SK-N-SH treated with all-trans-retinoic acid at 6 μM for 48 hours (cell line): ENCODE measurements at regions not wholly inside any gene's neighbourhood (a gene's known extent, or its start where the extent isn't known, plus 50 kb on each side); places are given as distances from the start of the nearest gene placed in this dataset.

ENCODE experiments used
- ATAC-seq: fragments of 200-7000 bp; cut with Tn5 transposase; 3 replicates; pipeline ENCODE4 v1.9.1; 2020; ENCODE audit warnings: mild to moderate bottlenecking, moderate library complexity
- ARNTL ChIP-seq: fragments of 450-650 bp; formaldehyde crosslinking; IDR thresholded peaks from 2 replicates; pipeline ENCODE4 v1.5.0; 2020; ENCODE audit warnings: low read depth, mild to moderate bottlenecking, moderate library complexity, borderline replicate concordance
- CSDC2 ChIP-seq: fragments of 250-450 bp; sonication (Bioruptor Pico); IDR thresholded peaks from 2 replicates; pipeline ENCODE4 v1.5.0; 2020; ENCODE audit warnings: mild to moderate bottlenecking, moderate library complexity
- CSRNP3 ChIP-seq: fragments of 250-450 bp; sonication (Bioruptor Pico); IDR thresholded peaks from 2 replicates; pipeline ENCODE4 v1.5.1; 2021; ENCODE audit warnings: mild to moderate bottlenecking, moderate library complexity
- ESRRG ChIP-seq: fragments of 250-450 bp; sonication (Bioruptor Pico); IDR thresholded peaks from 2 replicates; pipeline ENCODE4 v1.6.1; 2021; ENCODE audit warnings: mild to moderate bottlenecking
- GLIS3 ChIP-seq: fragments of 250-450 bp; sonication (Bioruptor Pico); IDR thresholded peaks from 2 replicates; pipeline ENCODE4 v1.5.0; 2020; ENCODE audit warnings: mild to moderate bottlenecking, moderate library complexity
- ISL1 ChIP-seq: fragments of 250-450 bp; sonication (Bioruptor Pico); IDR thresholded peaks from 2 replicates; pipeline ENCODE4 v2.1.2; 2022; ENCODE audit warnings: mild to moderate bottlenecking, moderate library complexity
- OSR1 ChIP-seq: fragments of 250-450 bp; sonication (Bioruptor Pico); IDR thresholded peaks from 2 replicates; pipeline ENCODE4 v1.8.0; 2022; ENCODE audit warnings: moderate library complexity, mild to moderate bottlenecking, inconsistent platforms
- PATZ1 ChIP-seq: fragments of 250-450 bp; sonication (Bioruptor Pico); IDR thresholded peaks from 2 replicates; pipeline ENCODE4 v1.8.0; 2020; ENCODE audit warnings: mild to moderate bottlenecking, moderate library complexity, borderline replicate concordance
- POU6F1 ChIP-seq: fragments of 250-450 bp; sonication (Bioruptor Pico); IDR thresholded peaks from 2 replicates; pipeline ENCODE4 v1.8.0; 2021; ENCODE audit warnings: low read depth, mild to moderate bottlenecking, moderate library complexity, borderline replicate concordance
- PPARA ChIP-seq: fragments of 250-450 bp; sonication (Bioruptor Pico); IDR thresholded peaks from 2 replicates; pipeline ENCODE4 v1.5.0; 2020; ENCODE audit warnings: mild to moderate bottlenecking, borderline replicate concordance
- RARB ChIP-seq: fragments of 250-450 bp; sonication (Bioruptor Pico); IDR thresholded peaks from 2 replicates; pipeline ENCODE4 v1.8.0; 2021; ENCODE audit warnings: mild to moderate bottlenecking, moderate library complexity
- TCF4 ChIP-seq: fragments of 250-450 bp; sonication (Bioruptor Pico); IDR thresholded peaks from 2 replicates; pipeline ENCODE4 v1.8.0; 2021; ENCODE audit warnings: mild to moderate bottlenecking, moderate library complexity, borderline replicate concordance
- TOX ChIP-seq: fragments of 250-450 bp; sonication (Bioruptor Pico); IDR thresholded peaks from 2 replicates; pipeline ENCODE4 v1.8.0; 2021; ENCODE audit warnings: mild to moderate bottlenecking, moderate library complexity, borderline replicate concordance
- TSHZ2 ChIP-seq: fragments of 250-450 bp; sonication (Bioruptor Pico); IDR thresholded peaks from 2 replicates; pipeline ENCODE4 v1.5.0; 2020; ENCODE audit warnings: mild to moderate bottlenecking, moderate library complexity
- ZC3H10 ChIP-seq: fragments of 250-450 bp; sonication (Bioruptor Pico); IDR thresholded peaks from 2 replicates; pipeline ENCODE4 v1.5.1; 2021; ENCODE audit warnings: mild to moderate bottlenecking, moderate library complexity
- ZFP3 ChIP-seq: fragments of 250-450 bp; sonication (Bioruptor Pico); IDR thresholded peaks from 2 replicates; pipeline ENCODE4 v1.5.0; 2020; ENCODE audit warnings: mild to moderate bottlenecking, moderate library complexity
- ZNF565 ChIP-seq: fragments of 450-650 bp; formaldehyde crosslinking; conservative IDR thresholded peaks from 2 replicates; pipeline ENCODE4 v1.5.0; 2020; ENCODE audit warnings: low read depth, mild to moderate bottlenecking, moderate library complexity
- ZNF70 ChIP-seq: fragments of 450-650 bp; formaldehyde crosslinking; IDR thresholded peaks from 2 replicates; pipeline ENCODE4 v1.5.0; 2020; ENCODE audit warnings: mild to moderate bottlenecking, moderate library complexity

- TF ChIP-seq TSHZ2 (CRISPR knock-in tag), result no peak
- no peak for TF ChIP-seq CSRNP3
- no peak for TF ChIP-seq CSDC2 (CRISPR knock-in tag)
- TF ChIP-seq OSR1 (CRISPR knock-in tag), result no peak
- TF ChIP-seq PPARA (CRISPR knock-in tag), result no peak
- TF ChIP-seq TCF4, result no peak
- TF ChIP-seq PATZ1 (CRISPR knock-in tag), result no peak
- TF ChIP-seq ZFP3 (CRISPR knock-in tag), result no peak
- no peak for TF ChIP-seq ZNF565 (CRISPR knock-in tag)
- no peak for TF ChIP-seq TOX
- TF ChIP-seq ARNTL, result no peak
- no peak for TF ChIP-seq GLIS3 (CRISPR knock-in tag)
- TF ChIP-seq ESRRG (CRISPR knock-in tag), result no peak
- TF ChIP-seq ISL1, result no peak
- ATAC-seq, result no peak
Measured at GRCh38 chr21:36532769-36533467, 53.0 kb upstream of the CLDN14 start.

GRCh38 chr21:36533468-36533848 is 53.5 kb upstream of the CLDN14 start:
- TF ChIP-seq TCF4 (no peak), ZNF70 (no peak)
- ATAC-seq, result no peak

GRCh38 chr21:36534656-36535055 is 54.7 kb upstream of the CLDN14 start:
- TF ChIP-seq OSR1 (CRISPR knock-in tag) (no peak), ZC3H10 (CRISPR knock-in tag) (no peak), CSRNP3 (no peak), POU6F1 (CRISPR knock-in tag) (no peak), GLIS3 (CRISPR knock-in tag) (no peak), PATZ1 (CRISPR knock-in tag) (no peak), RARB (CRISPR knock-in tag) (no peak), ZNF70 (no peak)
- TF ChIP-seq, all 23 proteins: peak for 0
- ATAC-seq, result no peak
